OCI-LY7 (cell line): ENCODE measurements at regions not wholly inside any gene's neighbourhood (a gene's known extent, or its start where the extent isn't known, plus 50 kb on each side); places are given as distances from the start of the nearest gene placed in this dataset.

ENCODE experiments used
- BruUV-seq: library from RNA; stranded (reverse); fragments of 400-500 nt; replicated peaks from 2 replicates; lab custom pipeline; 2021; lab: Mats Ljungman, UMichigan
- CTCF ChIA-PET: fragments of 300-600 bp; sonication (Branson Sonifier 250); formaldehyde crosslinking; loops from one replicate; lab custom pipeline; 2022; ENCODE audit warnings: antibody characterized with exemption; ENCODE audit not compliant: unreplicated experiment; lab: Charles Lee
- POLR2A ChIA-PET: fragments of 300-600 bp; sonication (Branson Sonifier 250); formaldehyde crosslinking; loops from one replicate; lab custom pipeline; 2022; ENCODE audit warnings: antibody characterized with exemption; lab: Charles Lee
- DNase-seq: peaks from one replicate; pipeline ENCODE4 v3.0.0-alpha.2; 2015; ENCODE audit warnings: low spot score
- H2AFZ ChIP-seq: fragments of 200-600 bp; sonication (generic), shearing (Covaris generic); 2 replicates; pipeline ENCODE4 v1.6.1; 2014; ENCODE audit warnings: mild to moderate bottlenecking, antibody characterized with exemption, low read length, moderate library complexity
- H3K27ac ChIP-seq: fragments of 200-600 bp; sonication (generic); 2 replicates; pipeline ENCODE4 v1.5.1; 2014; ENCODE audit warnings: mixed run types, low read depth, mild to moderate bottlenecking, moderate library complexity, low read length, inconsistent platforms; ENCODE audit not compliant: poor library complexity, severe bottlenecking
- H3K36me3 ChIP-seq: fragments of 200-600 bp; sonication (generic); 2 replicates; pipeline ENCODE4 v1.6.1; 2014; ENCODE audit warnings: mild to moderate bottlenecking, antibody characterized with exemption, low read length, moderate library complexity, mixed read lengths; ENCODE audit not compliant: insufficient read depth
- H3K4me1 ChIP-seq: fragments of 200-600 bp; sonication (generic); 2 replicates; pipeline ENCODE4 v1.5.1; 2014; ENCODE audit warnings: mild to moderate bottlenecking, low read length; ENCODE audit not compliant: insufficient read depth, poor library complexity, severe bottlenecking
- H3K4me2 ChIP-seq: fragments of 200-600 bp; sonication (generic); 2 replicates; pipeline ENCODE4 v1.6.1; 2014; ENCODE audit warnings: mild to moderate bottlenecking, low read length
- H3K4me3 ChIP-seq: fragments of 200-600 bp; sonication (generic); 2 replicates; pipeline ENCODE4 v1.5.1; 2014; ENCODE audit warnings: mild to moderate bottlenecking, low read depth, low read length; ENCODE audit not compliant: poor library complexity, severe bottlenecking
- H3K79me2 ChIP-seq: fragments of 200-600 bp; sonication (generic); 2 replicates; pipeline ENCODE4 v1.6.1; 2016; ENCODE audit warnings: low read depth, mild to moderate bottlenecking, low read length, moderate library complexity, mixed read lengths; ENCODE audit not compliant: insufficient read depth
- H3K9me2 ChIP-seq: fragments of 200-600 bp; sonication (generic); 2 replicates; pipeline ENCODE4 v1.6.1; 2016; ENCODE audit warnings: mild to moderate bottlenecking, low read length, mixed read lengths; ENCODE audit not compliant: insufficient read depth
- H3K9me3 ChIP-seq: fragments of 200-600 bp; sonication (generic); 2 replicates; pipeline ENCODE4 v1.6.1; 2014; ENCODE audit warnings: mild to moderate bottlenecking, mixed run types, low read length, mixed read lengths
- H4K20me1 ChIP-seq: fragments of 200-600 bp; sonication (generic); 2 replicates; pipeline ENCODE4 v1.6.1; 2014; ENCODE audit warnings: mild to moderate bottlenecking, antibody characterized with exemption, low read length, moderate library complexity, mixed read lengths; ENCODE audit not compliant: insufficient read depth
- CTCF ChIP-seq: fragments of 200-600 bp; sonication (generic); conservative IDR thresholded peaks from 2 replicates; pipeline ENCODE4 v1.5.1; 2014; ENCODE audit warnings: mild to moderate bottlenecking, antibody characterized with exemption, low read length, moderate library complexity, mixed read lengths
- EZH2phosphoT487 ChIP-seq: fragments of 200-600 bp; sonication (generic); IDR thresholded peaks from 2 replicates; pipeline ENCODE4 v1.6.1; 2018; ENCODE audit warnings: low read depth, borderline replicate concordance, mild to moderate bottlenecking, mixed run types, antibody characterized with exemption, low read length, moderate library complexity, mixed read lengths
- intact Hi-C: fragments of 100-400 bp; cut with micrococcal nuclease; formaldehyde crosslinking; loops from one replicate; pipeline ENCODE4 v1.10.0; 2022; ENCODE audit not compliant: unreplicated experiment

- DNase-seq: no peak
- Histone ChIP-seq H3K4me1 (no peaks in the 10 kb centered on the region), H3K27ac (no peak overlapping the region), H3K4me3 (no peak overlapping the region), H3K9me3 (no peaks in the 10 kb centered on the region), H3K79me2 (no peaks in the 10 kb centered on the region), H3K4me2 (no peak overlapping the region), H2AFZ (no peak overlapping the region), H3K9me2 (no peaks in the 10 kb centered on the region), H3K36me3 (no peaks in the 10 kb centered on the region), H4K20me1 (no peaks in the 10 kb centered on the region)
- intact Hi-C loops: no loop called here
- ChIA-PET POLR2A (interaction anchor here (0.6 kb wide), 1 partner anchor 46 kb away, joined by 3 read pairs; no protein-coding TSS in a partner anchor), CTCF (no interaction called here)
- no TSS peak for BruUV-seq
- TF ChIP-seq CTCF (no peak), EZH2phosphoT487 (no peak)
These were observed 284.2 kb upstream of the DACH1 start for GRCh38 chr13:72151241-72151640.

- Histone ChIP-seq H3K4me3 (no peak overlapping the region), H3K36me3 (no peaks in the 10 kb centered on the region), H2AFZ (no peak overlapping the region), H3K27ac (no peak overlapping the region), H4K20me1 (no peaks in the 10 kb centered on the region), H3K9me2 (no peaks in the 10 kb centered on the region), H3K9me3 (no peaks in the 10 kb centered on the region), H3K4me1 (no peaks in the 10 kb centered on the region), H3K4me2 (no peak overlapping the region), H3K79me2 (no peaks in the 10 kb centered on the region)
- DNase-seq: no peak
- intact Hi-C loops: no loop called here
- ChIA-PET CTCF (no interaction called here), POLR2A (no interaction called here)
- TF ChIP-seq CTCF (no peak), EZH2phosphoT487 (no peak)
- no TSS peak for BruUV-seq
These were observed 283.5 kb upstream of the DACH1 start for GRCh38 chr13:72150502-72150901.

- Histone ChIP-seq H3K27ac (no peak overlapping the region), H2AFZ (no peak overlapping the region), H4K20me1 (no peaks in the 10 kb centered on the region), H3K36me3 (no peaks in the 10 kb centered on the region), H3K79me2 (no peaks in the 10 kb centered on the region), H3K9me3 (no peaks in the 10 kb centered on the region), H3K4me1 (no peaks in the 10 kb centered on the region), H3K9me2 (no peaks in the 10 kb centered on the region), H3K4me2 (no peak overlapping the region), H3K4me3 (no peak overlapping the region)
- BruUV-seq: no TSS peak
- POLR2A ChIA-PET: no interaction called here
- CTCF ChIA-PET: no interaction called here
- DNase-seq: no peak
- TF ChIP-seq CTCF (no peak), EZH2phosphoT487 (no peak)
- intact Hi-C loops: no loop called here
These were observed 282.7 kb upstream of the DACH1 start for GRCh38 chr13:72149701-72150100.
